ENCODE measurements at regions not wholly inside any gene's neighbourhood (a gene's known extent, or its start where the extent isn't known, plus 50 kb on each side); places are given as distances from the start of the nearest gene placed in this dataset.

DNA sequence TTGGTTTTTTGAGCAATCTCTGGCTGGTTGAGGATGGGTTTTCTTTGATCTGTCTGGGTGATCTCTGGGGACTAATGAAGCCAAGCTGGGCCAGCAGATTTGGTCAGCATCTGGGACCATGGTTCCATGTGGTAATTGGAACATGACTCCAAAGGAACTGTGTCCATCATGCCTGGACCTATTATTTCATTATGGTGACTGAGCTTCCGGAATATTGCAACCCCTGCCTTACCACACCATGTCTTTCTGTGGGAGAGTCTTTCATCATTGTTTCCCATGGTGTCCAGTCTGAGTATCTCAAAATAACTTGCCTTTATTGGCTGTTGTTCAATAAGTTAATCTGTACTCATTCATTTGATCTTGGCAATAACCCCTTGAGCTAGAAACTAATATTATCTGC lies 624.9 kb upstream of the TBX3 start:
- TF ChIP-seq, protein P1, sequence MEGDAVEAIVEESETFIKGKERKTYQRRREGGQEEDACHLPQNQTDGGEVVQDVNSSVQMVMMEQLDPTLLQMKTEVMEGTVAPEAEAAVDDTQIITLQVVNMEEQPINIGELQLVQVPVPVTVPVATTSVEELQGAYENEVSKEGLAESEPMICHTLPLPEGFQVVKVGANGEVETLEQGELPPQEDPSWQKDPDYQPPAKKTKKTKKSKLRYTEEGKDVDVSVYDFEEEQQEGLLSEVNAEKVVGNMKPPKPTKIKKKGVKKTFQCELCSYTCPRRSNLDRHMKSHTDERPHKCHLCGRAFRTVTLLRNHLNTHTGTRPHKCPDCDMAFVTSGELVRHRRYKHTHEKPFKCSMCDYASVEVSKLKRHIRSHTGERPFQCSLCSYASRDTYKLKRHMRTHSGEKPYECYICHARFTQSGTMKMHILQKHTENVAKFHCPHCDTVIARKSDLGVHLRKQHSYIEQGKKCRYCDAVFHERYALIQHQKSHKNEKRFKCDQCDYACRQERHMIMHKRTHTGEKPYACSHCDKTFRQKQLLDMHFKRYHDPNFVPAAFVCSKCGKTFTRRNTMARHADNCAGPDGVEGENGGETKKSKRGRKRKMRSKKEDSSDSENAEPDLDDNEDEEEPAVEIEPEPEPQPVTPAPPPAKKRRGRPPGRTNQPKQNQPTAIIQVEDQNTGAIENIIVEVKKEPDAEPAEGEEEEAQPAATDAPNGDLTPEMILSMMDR (IDR thresholded peaks at IDR 0.05) = no peak
- TF ChIP-seq EZH2phosphoT487 (IDR thresholded peaks at IDR 0.05) = no peak
